ENCODE measurements at regions not wholly inside any gene's neighbourhood (a gene's known extent, or its start where the extent isn't known, plus 50 kb on each side); places are given as distances from the start of the nearest gene placed in this dataset.

DNA sequence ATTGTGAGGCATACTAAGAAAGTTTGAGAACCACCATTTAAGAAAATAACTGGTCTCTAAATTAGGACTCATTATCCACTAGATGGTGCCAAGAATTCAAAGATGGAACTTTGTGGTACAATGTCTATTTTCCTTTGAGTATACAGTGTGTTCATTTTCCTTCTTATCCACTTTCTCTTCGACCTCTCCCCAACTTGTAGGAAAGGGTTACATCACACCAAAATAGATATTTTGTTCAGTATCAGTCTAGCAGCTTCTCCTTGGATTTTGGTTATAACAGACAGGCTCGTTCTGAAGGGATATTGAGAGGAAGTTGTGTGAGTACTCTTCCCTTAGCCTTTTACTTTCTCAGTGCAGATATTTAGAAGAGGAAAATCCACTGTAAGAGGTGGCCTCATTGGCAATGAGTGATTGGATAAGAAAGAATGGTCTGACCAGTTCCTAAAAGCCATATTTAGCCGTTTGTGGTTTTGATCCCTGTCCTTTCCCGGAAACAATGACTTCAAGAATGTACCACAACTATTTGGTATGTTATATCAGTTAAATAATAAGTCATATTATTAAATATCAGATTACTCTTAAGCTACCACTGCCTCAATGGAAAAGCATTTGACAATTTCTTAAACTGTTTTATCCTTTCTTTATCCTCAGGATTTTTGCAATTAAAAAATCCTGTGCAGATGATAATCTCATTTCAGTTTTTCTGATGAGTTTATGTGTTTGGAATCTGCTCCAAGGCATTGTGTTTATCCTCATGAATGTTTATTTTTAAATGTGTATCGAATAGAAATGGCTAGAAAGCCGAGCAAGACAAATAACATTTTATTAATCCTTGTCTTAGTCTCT, 69.0 kb upstream of the GRAMD2B start (continued):
- TF ChIP-seq, protein P1, sequence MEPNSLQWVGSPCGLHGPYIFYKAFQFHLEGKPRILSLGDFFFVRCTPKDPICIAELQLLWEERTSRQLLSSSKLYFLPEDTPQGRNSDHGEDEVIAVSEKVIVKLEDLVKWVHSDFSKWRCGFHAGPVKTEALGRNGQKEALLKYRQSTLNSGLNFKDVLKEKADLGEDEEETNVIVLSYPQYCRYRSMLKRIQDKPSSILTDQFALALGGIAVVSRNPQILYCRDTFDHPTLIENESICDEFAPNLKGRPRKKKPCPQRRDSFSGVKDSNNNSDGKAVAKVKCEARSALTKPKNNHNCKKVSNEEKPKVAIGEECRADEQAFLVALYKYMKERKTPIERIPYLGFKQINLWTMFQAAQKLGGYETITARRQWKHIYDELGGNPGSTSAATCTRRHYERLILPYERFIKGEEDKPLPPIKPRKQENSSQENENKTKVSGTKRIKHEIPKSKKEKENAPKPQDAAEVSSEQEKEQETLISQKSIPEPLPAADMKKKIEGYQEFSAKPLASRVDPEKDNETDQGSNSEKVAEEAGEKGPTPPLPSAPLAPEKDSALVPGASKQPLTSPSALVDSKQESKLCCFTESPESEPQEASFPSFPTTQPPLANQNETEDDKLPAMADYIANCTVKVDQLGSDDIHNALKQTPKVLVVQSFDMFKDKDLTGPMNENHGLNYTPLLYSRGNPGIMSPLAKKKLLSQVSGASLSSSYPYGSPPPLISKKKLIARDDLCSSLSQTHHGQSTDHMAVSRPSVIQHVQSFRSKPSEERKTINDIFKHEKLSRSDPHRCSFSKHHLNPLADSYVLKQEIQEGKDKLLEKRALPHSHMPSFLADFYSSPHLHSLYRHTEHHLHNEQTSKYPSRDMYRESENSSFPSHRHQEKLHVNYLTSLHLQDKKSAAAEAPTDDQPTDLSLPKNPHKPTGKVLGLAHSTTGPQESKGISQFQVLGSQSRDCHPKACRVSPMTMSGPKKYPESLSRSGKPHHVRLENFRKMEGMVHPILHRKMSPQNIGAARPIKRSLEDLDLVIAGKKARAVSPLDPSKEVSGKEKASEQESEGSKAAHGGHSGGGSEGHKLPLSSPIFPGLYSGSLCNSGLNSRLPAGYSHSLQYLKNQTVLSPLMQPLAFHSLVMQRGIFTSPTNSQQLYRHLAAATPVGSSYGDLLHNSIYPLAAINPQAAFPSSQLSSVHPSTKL (CRISPR knock-in tag; IDR thresholded peaks at IDR 0.05): peak; percentile 45; the same call in 1 of the 2 replicates
- TF ChIP-seq KLF12 (CRISPR knock-in tag; IDR thresholded peaks at IDR 0.05; ENCODE audit: borderline replicate concordance) (no peak), ZBTB42 (CRISPR knock-in tag; IDR thresholded peaks at IDR 0.05) (no peak), ZNF670 (CRISPR knock-in tag; IDR thresholded peaks at IDR 0.05; ENCODE audit: borderline replicate concordance) (no peak), ZNF207 (IDR thresholded peaks at IDR 0.05; ENCODE audit: borderline replicate concordance) (no peak), MXD4 (CRISPR knock-in tag; IDR thresholded peaks at IDR 0.05) (peak; percentile 45; the same call in 1 of the 2 replicates), MATR3 (CRISPR knock-in tag; IDR thresholded peaks at IDR 0.05) (no peak), NFRKB (IDR thresholded peaks at IDR 0.05) (no peak), STAG1 (CRISPR knock-in tag; IDR thresholded peaks at IDR 0.05) (peak; percentile 96), NBN (conservative IDR thresholded peaks at IDR 0.05) (no peak), SRF (IDR thresholded peaks at IDR 0.05; ENCODE audit: low read depth, low read length) (peak; percentile 43; the same call in 1 of the 2 replicates), ZMYM2 (CRISPR knock-in tag; IDR thresholded peaks at IDR 0.05) (no peak)
- TF ChIP-seq, protein P2, sequence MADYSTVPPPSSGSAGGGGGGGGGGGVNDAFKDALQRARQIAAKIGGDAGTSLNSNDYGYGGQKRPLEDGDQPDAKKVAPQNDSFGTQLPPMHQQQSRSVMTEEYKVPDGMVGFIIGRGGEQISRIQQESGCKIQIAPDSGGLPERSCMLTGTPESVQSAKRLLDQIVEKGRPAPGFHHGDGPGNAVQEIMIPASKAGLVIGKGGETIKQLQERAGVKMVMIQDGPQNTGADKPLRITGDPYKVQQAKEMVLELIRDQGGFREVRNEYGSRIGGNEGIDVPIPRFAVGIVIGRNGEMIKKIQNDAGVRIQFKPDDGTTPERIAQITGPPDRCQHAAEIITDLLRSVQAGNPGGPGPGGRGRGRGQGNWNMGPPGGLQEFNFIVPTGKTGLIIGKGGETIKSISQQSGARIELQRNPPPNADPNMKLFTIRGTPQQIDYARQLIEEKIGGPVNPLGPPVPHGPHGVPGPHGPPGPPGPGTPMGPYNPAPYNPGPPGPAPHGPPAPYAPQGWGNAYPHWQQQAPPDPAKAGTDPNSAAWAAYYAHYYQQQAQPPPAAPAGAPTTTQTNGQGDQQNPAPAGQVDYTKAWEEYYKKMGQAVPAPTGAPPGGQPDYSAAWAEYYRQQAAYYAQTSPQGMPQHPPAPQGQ (CRISPR knock-in tag; IDR thresholded peaks at IDR 0.05; ENCODE audit: borderline replicate concordance): no peak
- TF ChIP-seq, protein P3, sequence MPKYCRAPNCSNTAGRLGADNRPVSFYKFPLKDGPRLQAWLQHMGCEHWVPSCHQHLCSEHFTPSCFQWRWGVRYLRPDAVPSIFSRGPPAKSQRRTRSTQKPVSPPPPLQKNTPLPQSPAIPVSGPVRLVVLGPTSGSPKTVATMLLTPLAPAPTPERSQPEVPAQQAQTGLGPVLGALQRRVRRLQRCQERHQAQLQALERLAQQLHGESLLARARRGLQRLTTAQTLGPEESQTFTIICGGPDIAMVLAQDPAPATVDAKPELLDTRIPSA (CRISPR knock-in tag; IDR thresholded peaks at IDR 0.05; ENCODE audit: borderline replicate concordance): no peak
- TF ChIP-seq, protein P4, sequence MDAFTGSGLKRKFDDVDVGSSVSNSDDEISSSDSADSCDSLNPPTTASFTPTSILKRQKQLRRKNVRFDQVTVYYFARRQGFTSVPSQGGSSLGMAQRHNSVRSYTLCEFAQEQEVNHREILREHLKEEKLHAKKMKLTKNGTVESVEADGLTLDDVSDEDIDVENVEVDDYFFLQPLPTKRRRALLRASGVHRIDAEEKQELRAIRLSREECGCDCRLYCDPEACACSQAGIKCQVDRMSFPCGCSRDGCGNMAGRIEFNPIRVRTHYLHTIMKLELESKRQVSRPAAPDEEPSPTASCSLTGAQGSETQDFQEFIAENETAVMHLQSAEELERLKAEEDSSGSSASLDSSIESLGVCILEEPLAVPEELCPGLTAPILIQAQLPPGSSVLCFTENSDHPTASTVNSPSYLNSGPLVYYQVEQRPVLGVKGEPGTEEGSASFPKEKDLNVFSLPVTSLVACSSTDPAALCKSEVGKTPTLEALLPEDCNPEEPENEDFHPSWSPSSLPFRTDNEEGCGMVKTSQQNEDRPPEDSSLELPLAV (CRISPR knock-in tag; conservative IDR thresholded peaks at IDR 0.05; ENCODE audit: low read depth): no peak
- TF ChIP-seq, protein P5, sequence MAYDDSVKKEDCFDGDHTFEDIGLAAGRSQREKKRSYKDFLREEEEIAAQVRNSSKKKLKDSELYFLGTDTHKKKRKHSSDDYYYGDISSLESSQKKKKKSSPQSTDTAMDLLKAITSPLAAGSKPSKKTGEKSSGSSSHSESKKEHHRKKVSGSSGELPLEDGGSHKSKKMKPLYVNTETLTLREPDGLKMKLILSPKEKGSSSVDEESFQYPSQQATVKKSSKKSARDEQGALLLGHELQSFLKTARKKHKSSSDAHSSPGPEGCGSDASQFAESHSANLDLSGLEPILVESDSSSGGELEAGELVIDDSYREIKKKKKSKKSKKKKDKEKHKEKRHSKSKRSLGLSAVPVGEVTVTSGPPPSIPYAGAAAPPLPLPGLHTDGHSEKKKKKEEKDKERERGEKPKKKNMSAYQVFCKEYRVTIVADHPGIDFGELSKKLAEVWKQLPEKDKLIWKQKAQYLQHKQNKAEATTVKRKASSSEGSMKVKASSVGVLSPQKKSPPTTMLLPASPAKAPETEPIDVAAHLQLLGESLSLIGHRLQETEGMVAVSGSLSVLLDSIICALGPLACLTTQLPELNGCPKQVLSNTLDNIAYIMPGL (CRISPR knock-in tag; IDR thresholded peaks at IDR 0.05; ENCODE audit: borderline replicate concordance in 1 of 2, low read depth in 1 of 2): 0 out of 4 replicates have a peak, but pooled peaks of 1 of the 2 experiments have one; percentile 47
- TF ChIP-seq, protein P6, sequence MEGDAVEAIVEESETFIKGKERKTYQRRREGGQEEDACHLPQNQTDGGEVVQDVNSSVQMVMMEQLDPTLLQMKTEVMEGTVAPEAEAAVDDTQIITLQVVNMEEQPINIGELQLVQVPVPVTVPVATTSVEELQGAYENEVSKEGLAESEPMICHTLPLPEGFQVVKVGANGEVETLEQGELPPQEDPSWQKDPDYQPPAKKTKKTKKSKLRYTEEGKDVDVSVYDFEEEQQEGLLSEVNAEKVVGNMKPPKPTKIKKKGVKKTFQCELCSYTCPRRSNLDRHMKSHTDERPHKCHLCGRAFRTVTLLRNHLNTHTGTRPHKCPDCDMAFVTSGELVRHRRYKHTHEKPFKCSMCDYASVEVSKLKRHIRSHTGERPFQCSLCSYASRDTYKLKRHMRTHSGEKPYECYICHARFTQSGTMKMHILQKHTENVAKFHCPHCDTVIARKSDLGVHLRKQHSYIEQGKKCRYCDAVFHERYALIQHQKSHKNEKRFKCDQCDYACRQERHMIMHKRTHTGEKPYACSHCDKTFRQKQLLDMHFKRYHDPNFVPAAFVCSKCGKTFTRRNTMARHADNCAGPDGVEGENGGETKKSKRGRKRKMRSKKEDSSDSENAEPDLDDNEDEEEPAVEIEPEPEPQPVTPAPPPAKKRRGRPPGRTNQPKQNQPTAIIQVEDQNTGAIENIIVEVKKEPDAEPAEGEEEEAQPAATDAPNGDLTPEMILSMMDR (CRISPR knock-in tag; IDR thresholded peaks at IDR 0.05): peak; percentile 83

Data from HepG2 (cell line).